ENCODE measurements at regions not wholly inside any gene's neighbourhood (a gene's known extent, or its start where the extent isn't known, plus 50 kb on each side); places are given as distances from the start of the nearest gene placed in this dataset.

GRCh38 chr9:11417782-11418181, 805.0 kb upstream of the PTPRD start:
- ATAC-seq (replicated peaks in 6 of 8) = peak in 3 of 8 experiments; percentile 21 to 52 (median 37)
- H3K4me1 ChIP-seq (replicated peaks in 1 of 2) = peaks cover 0 to 15% of the 10 kb centered on the region in 2 donors
- H3K27ac ChIP-seq = no peak overlapping the region
- WGBS, 10 experiments = 0 to 29% (median 10%) methylated on average over 1 to 2 of the region's 2 CpGs; no CpG with 5 or more reads in 2 of the 10 experiments
- H3K4me3 ChIP-seq = no peak overlapping the region
- in situ Hi-C loops (cut with MboI; ENCODE audit: low pct_unique_long_range_greater_than_20kb in 2 of 9, low sequenced_read_pairs in 9 of 9, unreplicated experiment in 9 of 9) = no loop called here

DNA sequence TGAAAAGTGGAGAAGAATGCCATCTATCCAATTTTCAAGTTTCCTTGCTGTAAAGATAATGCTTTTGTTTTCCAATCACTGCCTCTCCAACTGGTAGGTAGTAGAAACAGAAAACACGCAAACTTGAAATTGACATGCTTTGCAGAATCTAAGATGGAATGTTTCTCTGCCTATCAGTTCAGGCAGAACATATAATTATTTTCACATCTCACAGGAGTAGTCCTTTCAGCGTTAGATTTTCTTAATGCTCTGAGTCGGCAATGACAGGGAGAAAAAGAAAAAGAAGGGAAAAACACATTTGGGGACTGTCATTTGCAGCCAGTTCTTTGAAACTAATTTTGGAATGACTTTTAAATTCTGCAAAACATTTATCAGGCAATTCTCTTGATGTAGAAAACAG, 818.7 kb upstream of the PTPRD start:
- 11 to 100% (median 82%) methylated on average over 1 to 3 of the region's 3 CpGs for WGBS, 10 experiments
- Histone ChIP-seq H3K4me1 (replicated peaks in 1 of 2) (no peaks in the 10 kb centered on the region), H3K27ac (no peak overlapping the region), H3K4me3 (no peak overlapping the region)
- in situ Hi-C loops (cut with MboI; ENCODE audit: low pct_unique_long_range_greater_than_20kb in 2 of 9, low sequenced_read_pairs in 9 of 9, unreplicated experiment in 9 of 9) = no loop called here
- ATAC-seq (replicated peaks in 6 of 8) = no peak

DNA sequence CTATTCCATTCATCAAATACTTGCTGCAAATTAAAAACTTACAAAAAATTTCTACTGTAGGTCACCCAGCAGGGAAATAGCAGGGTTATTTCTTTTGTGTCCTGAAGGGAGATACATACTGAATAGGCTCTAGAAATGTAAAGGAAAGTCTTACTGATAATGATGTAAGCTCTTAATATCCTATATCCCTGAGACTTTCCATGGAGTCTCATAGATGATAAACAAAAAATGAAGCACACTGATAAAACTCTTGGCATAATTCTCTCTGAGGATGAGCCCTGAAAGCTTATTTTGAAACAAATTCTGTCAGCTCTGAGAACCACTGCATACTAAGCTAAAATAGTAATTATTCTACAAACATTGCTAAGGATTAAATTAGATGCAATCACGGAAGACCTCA, 819.6 kb upstream of the PTPRD start:
- Histone ChIP-seq H3K4me3 (no peak overlapping the region), H3K27ac (no peak overlapping the region), H3K4me1 (replicated peaks in 1 of 2) (no peaks in the 10 kb centered on the region)
- WGBS, 10 experiments = 0 to 100% (median 22%) methylated on average over 1 of the region's 1 CpG; no CpG with 5 or more reads in 3 of the 10 experiments
- in situ Hi-C loops (cut with MboI; ENCODE audit: low pct_unique_long_range_greater_than_20kb in 2 of 9, low sequenced_read_pairs in 9 of 9, unreplicated experiment in 9 of 9) = no loop called here
- ATAC-seq (replicated peaks in 6 of 8) = no peak

- Histone ChIP-seq H3K27ac (no peak overlapping the region), H3K4me1 (replicated peaks in 1 of 2) (no peaks in the 10 kb centered on the region), H3K4me3 (no peak overlapping the region)
- no peak for ATAC-seq (replicated peaks in 6 of 8)
- in situ Hi-C loops (cut with MboI; ENCODE audit: low pct_unique_long_range_greater_than_20kb in 2 of 9, low sequenced_read_pairs in 9 of 9, unreplicated experiment in 9 of 9) = no loop called here
These were observed 830.8 kb upstream of the PTPRD start for GRCh38 chr9:11443631-11444030.

- in situ Hi-C loops (cut with MboI; ENCODE audit: low pct_unique_long_range_greater_than_20kb in 2 of 9, low sequenced_read_pairs in 9 of 9, unreplicated experiment in 9 of 9) = no loop called here
- H3K27ac ChIP-seq = peak overlapping the region; percentile 24 to 46
- peak in 7 of 8 experiments; percentile 17 to 98 (median 97) for ATAC-seq (replicated peaks in 6 of 8)
- H3K4me3 ChIP-seq = no peak overlapping the region
- H3K4me1 ChIP-seq (replicated peaks in 1 of 2) = peaks cover 9 to 27% of the 10 kb centered on the region in 2 donors
- WGBS, 10 experiments = 0 to 43% (median 10%) methylated on average over 2 to 6 of the region's 6 CpGs; no CpG with 5 or more reads in 1 of the 10 experiments
These were observed 845.3 kb upstream of the PTPRD start for GRCh38 chr9:11457825-11458790.

GRCh38 chr9:11469745-11470144, 856.9 kb upstream of the PTPRD start:
- no peak for ATAC-seq (replicated peaks in 6 of 8)
- Histone ChIP-seq H3K4me1 (replicated peaks in 1 of 2) (no peaks in the 10 kb centered on the region), H3K27ac (no peak overlapping the region), H3K4me3 (no peak overlapping the region)
- WGBS, 10 experiments = 0 to 100% (median 75%) methylated on average over 1 of the region's 1 CpG; no CpG with 5 or more reads in 2 of the 10 experiments
- in situ Hi-C loops (cut with MboI; ENCODE audit: low pct_unique_long_range_greater_than_20kb in 2 of 9, low sequenced_read_pairs in 9 of 9, unreplicated experiment in 9 of 9) = no loop called here

GRCh38 chr9:11471321-11471720, 858.5 kb upstream of the PTPRD start:
- in situ Hi-C loops (cut with MboI; ENCODE audit: low pct_unique_long_range_greater_than_20kb in 2 of 9, low sequenced_read_pairs in 9 of 9, unreplicated experiment in 9 of 9) = no loop called here
- WGBS, 10 experiments = 0 to 97% (median 80%) methylated on average over 1 to 4 of the region's 9 CpGs; no CpG with 5 or more reads in 3 of the 10 experiments
- ATAC-seq (replicated peaks in 6 of 8) = no peak

GRCh38 chr9:11500780-11501179, 888.0 kb upstream of the PTPRD start:
- ATAC-seq (replicated peaks in 6 of 8) = no peak
- 29 to 100% (median 92%) methylated on average over 1 to 7 of the region's 9 CpGs; no CpG with 5 or more reads in 6 of the 10 experiments for WGBS, 10 experiments
- in situ Hi-C loops (cut with MboI; ENCODE audit: low pct_unique_long_range_greater_than_20kb in 2 of 9, low sequenced_read_pairs in 9 of 9, unreplicated experiment in 9 of 9) = no loop called here

More at GRCh38 chr9:11471321-11471720, 858.5 kb upstream of the PTPRD start:
- Histone ChIP-seq H3K27ac (no peak overlapping the region), H3K4me3 (no peak overlapping the region), H3K4me1 (replicated peaks in 1 of 2) (no peaks in the 10 kb centered on the region)

GRCh38 chr9:11506980-11507379, 894.2 kb upstream of the PTPRD start:
- in situ Hi-C loops (cut with MboI; ENCODE audit: low pct_unique_long_range_greater_than_20kb in 2 of 9, low sequenced_read_pairs in 9 of 9, unreplicated experiment in 9 of 9) = no loop called here
- no peak overlapping the region for H3K4me3 ChIP-seq
- H3K4me1 ChIP-seq (replicated peaks in 1 of 2) = no peaks in the 10 kb centered on the region
- H3K27ac ChIP-seq = no peak overlapping the region
- ATAC-seq (replicated peaks in 6 of 8) = no peak
- WGBS, 10 experiments = 13 to 100% (median 73%) methylated on average over 1 to 2 of the region's 2 CpGs

More at GRCh38 chr9:11500780-11501179, 888.0 kb upstream of the PTPRD start:
- Histone ChIP-seq H3K4me3 (no peak overlapping the region), H3K4me1 (replicated peaks in 1 of 2) (no peaks in the 10 kb centered on the region), H3K27ac (no peak overlapping the region)

DNA sequence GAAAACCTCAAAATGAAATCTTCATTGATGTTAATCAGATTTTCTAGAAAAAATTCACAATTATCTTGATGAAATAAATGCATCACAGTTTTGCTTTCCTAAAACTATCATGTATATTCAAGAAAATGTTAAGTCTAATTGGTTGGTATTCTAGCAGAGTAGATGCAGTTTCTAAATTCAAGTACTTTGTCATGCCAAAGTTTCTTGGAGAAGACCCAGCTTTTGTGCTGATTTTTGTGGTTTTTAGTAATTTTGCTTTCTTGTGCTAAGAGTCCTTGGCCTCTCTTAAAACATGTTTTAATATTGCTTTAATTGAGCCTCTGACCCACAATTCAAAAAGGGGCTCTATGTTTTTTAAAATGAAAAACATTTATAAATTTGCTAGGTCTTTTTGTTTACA, 924.8 kb upstream of the PTPRD start:
- in situ Hi-C loops (cut with MboI; ENCODE audit: low pct_unique_long_range_greater_than_20kb in 2 of 9, low sequenced_read_pairs in 9 of 9, unreplicated experiment in 9 of 9) = no loop called here
- Histone ChIP-seq H3K4me3 (no peak overlapping the region), H3K4me1 (replicated peaks in 1 of 2) (no peaks in the 10 kb centered on the region), H3K27ac (no peak overlapping the region)
- no peak for ATAC-seq (replicated peaks in 6 of 8)

DNA sequence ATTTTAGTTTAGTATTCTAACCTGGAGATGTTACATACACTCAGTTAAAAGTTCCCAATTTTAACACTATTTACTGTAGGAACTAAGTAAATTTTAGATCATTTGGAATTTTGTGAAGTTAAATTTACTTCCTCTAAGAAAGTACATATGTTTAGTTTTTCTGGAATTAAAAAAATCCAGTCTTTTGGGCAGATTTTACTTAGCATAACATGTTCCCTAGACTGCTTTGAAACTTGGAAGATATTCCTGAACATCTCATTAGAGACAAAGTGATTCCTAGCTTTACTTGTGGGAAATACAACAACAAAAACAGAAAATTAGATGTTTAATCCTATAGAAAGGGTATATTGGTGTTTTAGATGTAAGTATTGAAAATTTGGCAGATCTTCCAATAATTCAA, 930.0 kb upstream of the PTPRD start:
- no peak overlapping the region for H3K4me3 ChIP-seq
- H3K27ac ChIP-seq = no peak overlapping the region
- no peaks in the 10 kb centered on the region for H3K4me1 ChIP-seq (replicated peaks in 1 of 2)
- no peak for ATAC-seq (replicated peaks in 6 of 8)
- in situ Hi-C loops (cut with MboI; ENCODE audit: low pct_unique_long_range_greater_than_20kb in 2 of 9, low sequenced_read_pairs in 9 of 9, unreplicated experiment in 9 of 9) = no loop called here

GRCh38 chr9:11546231-11546630, 933.4 kb upstream of the PTPRD start:
- no peaks in the 10 kb centered on the region for H3K4me1 ChIP-seq (replicated peaks in 1 of 2)
- H3K27ac ChIP-seq = no peak overlapping the region
- H3K4me3 ChIP-seq = no peak overlapping the region
- no peak for ATAC-seq (replicated peaks in 6 of 8)
- in situ Hi-C loops (cut with MboI; ENCODE audit: low pct_unique_long_range_greater_than_20kb in 2 of 9, low sequenced_read_pairs in 9 of 9, unreplicated experiment in 9 of 9) = no loop called here
- WGBS, 10 experiments = 0 to 100% (median 34%) methylated on average over 1 to 3 of the region's 3 CpGs; no CpG with 5 or more reads in 2 of the 10 experiments

GRCh38 chr9:11549311-11549794, 936.6 kb upstream of the PTPRD start:
- Histone ChIP-seq H3K27ac (no peak overlapping the region), H3K4me3 (no peak overlapping the region), H3K4me1 (replicated peaks in 1 of 2) (no peaks in the 10 kb centered on the region)
- ATAC-seq (replicated peaks in 6 of 8) = no peak
- in situ Hi-C loops (cut with MboI; ENCODE audit: low pct_unique_long_range_greater_than_20kb in 2 of 9, low sequenced_read_pairs in 9 of 9, unreplicated experiment in 9 of 9) = no loop called here
- 58 to 100% (median 75%) methylated on average over 2 to 5 of the region's 7 CpGs; no CpG with 5 or more reads in 5 of the 10 experiments for WGBS, 10 experiments

GRCh38 chr9:11551106-11551505, 938.3 kb upstream of the PTPRD start:
- H3K4me1 ChIP-seq (replicated peaks in 1 of 2) = no peaks in the 10 kb centered on the region
- in situ Hi-C loops (cut with MboI; ENCODE audit: low pct_unique_long_range_greater_than_20kb in 2 of 9, low sequenced_read_pairs in 9 of 9, unreplicated experiment in 9 of 9) = no loop called here
- no peak overlapping the region for H3K4me3 ChIP-seq
- H3K27ac ChIP-seq = no peak overlapping the region
- ATAC-seq (replicated peaks in 6 of 8) = no peak
